ENCODE measurements at regions not wholly inside any gene's neighbourhood (a gene's known extent, or its start where the extent isn't known, plus 50 kb on each side); places are given as distances from the start of the nearest gene placed in this dataset.

- no peak for DNase-seq (ENCODE audit: low read depth, low spot score)
- H3K4me3 ChIP-seq (ENCODE audit: low read depth, low read length), result no peak overlapping the region
- TF ChIP-seq CTCF (IDR thresholded peaks at IDR 0.05; ENCODE audit: low read depth, low read length), result no peak
- CTCF ChIA-PET, result no interaction called here
- H3K27me3 ChIP-seq (ENCODE audit: control insufficient read depth, insufficient read depth, low read length), result peaks cover 7% of the 10 kb centered on the region
- H3K27ac ChIP-seq (ENCODE audit: low read depth, low read length), result no peak overlapping the region
- POLR2A ChIA-PET, result no interaction called here
- peaks cover 2% of the 10 kb centered on the region; the same call in 1 of the 2 replicates for H3K9me3 ChIP-seq (ENCODE audit: control insufficient read depth, insufficient read depth, low read length)
Observed at GRCh38 chr11:19448651-19449050, 207.9 kb upstream of the E2F8 start.

DNA sequence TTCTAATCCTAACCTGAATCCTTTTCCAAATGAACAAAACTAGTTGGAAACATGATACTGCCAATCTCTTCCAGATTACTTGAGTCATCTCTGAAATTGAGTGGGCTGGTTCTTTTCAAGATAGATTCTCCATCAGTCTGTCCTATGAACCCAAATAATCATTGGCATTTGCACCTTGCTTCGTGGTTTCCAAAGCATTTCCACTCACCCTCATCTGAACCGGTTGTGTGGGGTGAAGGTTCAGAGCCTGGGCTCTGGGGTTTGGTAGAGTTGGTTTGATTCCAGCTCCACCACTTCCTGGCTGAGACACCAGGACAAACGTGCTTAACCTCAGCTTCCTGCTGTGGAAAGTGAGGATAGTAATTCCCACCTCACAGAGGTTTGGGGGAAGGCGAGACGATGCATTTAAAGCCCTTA lies 206.4 kb upstream of the E2F8 start:
- ChIA-PET CTCF (no interaction called here), POLR2A (no interaction called here)
- H3K27me3 ChIP-seq (ENCODE audit: control insufficient read depth, insufficient read depth, low read length), result peaks cover 7% of the 10 kb centered on the region
- DNase-seq (ENCODE audit: low read depth, low spot score), result no peak
- peaks cover 2% of the 10 kb centered on the region; the same call in 1 of the 2 replicates for H3K9me3 ChIP-seq (ENCODE audit: control insufficient read depth, insufficient read depth, low read length)
- no peak overlapping the region for H3K4me3 ChIP-seq (ENCODE audit: low read depth, low read length)
- H3K27ac ChIP-seq (ENCODE audit: low read depth, low read length), result no peak overlapping the region
- no peak for TF ChIP-seq CTCF (IDR thresholded peaks at IDR 0.05; ENCODE audit: low read depth, low read length)

DNA sequence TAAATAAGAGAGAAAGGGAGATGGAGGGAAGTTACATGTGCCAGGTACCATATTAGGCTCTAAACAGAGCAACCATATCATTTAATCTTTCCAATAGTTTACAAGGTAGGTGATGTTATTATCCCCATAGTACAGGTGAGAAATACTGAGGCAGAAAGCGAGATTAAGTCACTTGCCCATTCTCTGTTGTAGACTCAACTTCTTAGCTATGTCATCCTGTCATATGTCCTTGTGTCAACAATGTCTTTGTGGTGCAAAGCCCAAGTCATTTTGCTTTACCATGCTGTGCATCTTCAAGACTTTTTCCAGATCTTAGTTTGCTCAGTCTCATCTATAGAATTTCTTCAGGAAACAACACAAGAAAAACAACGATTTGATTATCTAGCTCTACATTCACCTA lies 205.0 kb upstream of the E2F8 start:
- CTCF ChIA-PET, result interaction anchor here (0.8 to 1.9 kb wide), 2 partner anchors 108 to 375 kb away, joined by 3 to 6 read pairs; no protein-coding TSS in a partner anchor
- Histone ChIP-seq H3K9me3 (ENCODE audit: control insufficient read depth, insufficient read depth, low read length) (no peaks in the 10 kb centered on the region), H3K27me3 (ENCODE audit: control insufficient read depth, insufficient read depth, low read length) (peaks cover 3% of the 10 kb centered on the region), H3K4me3 (ENCODE audit: low read depth, low read length) (no peak overlapping the region), H3K27ac (ENCODE audit: low read depth, low read length) (no peak overlapping the region)
- DNase-seq (ENCODE audit: low read depth, low spot score), result no peak
- no peak for TF ChIP-seq CTCF (IDR thresholded peaks at IDR 0.05; ENCODE audit: low read depth, low read length)
- POLR2A ChIA-PET, result no interaction called here

GRCh38 chr11:19444231-19444630 lies 203.5 kb upstream of the E2F8 start:
- no peak overlapping the region for H3K4me3 ChIP-seq (ENCODE audit: low read depth, low read length)
- no peak for TF ChIP-seq CTCF (IDR thresholded peaks at IDR 0.05; ENCODE audit: low read depth, low read length)
- CTCF ChIA-PET, result interaction anchor here (0.7 to 1.9 kb wide), 2 partner anchors 110 to 119 kb away, joined by 3 to 6 read pairs; no protein-coding TSS in a partner anchor
- H3K27ac ChIP-seq (ENCODE audit: low read depth, low read length), result no peak overlapping the region
- no peak for DNase-seq (ENCODE audit: low read depth, low spot score)
- no peaks in the 10 kb centered on the region for H3K9me3 ChIP-seq (ENCODE audit: control insufficient read depth, insufficient read depth, low read length)
- POLR2A ChIA-PET, result no interaction called here
- no peaks in the 10 kb centered on the region for H3K27me3 ChIP-seq (ENCODE audit: control insufficient read depth, insufficient read depth, low read length)

- Histone ChIP-seq H3K4me3 (ENCODE audit: low read depth, low read length) (no peak overlapping the region), H3K27me3 (ENCODE audit: control insufficient read depth, insufficient read depth, low read length) (no peaks in the 10 kb centered on the region), H3K27ac (ENCODE audit: low read depth, low read length) (no peak overlapping the region), H3K9me3 (ENCODE audit: control insufficient read depth, insufficient read depth, low read length) (no peaks in the 10 kb centered on the region)
- no peak for DNase-seq (ENCODE audit: low read depth, low spot score)
- ChIA-PET POLR2A (interaction anchor here (2.0 kb wide), 1 partner anchor 10 kb away, joined by 8 read pairs; no protein-coding TSS in a partner anchor), CTCF (interaction anchor here (1.9 kb wide), 1 partner anchor 10 kb away, joined by 7 read pairs; no protein-coding TSS in a partner anchor)
- TF ChIP-seq CTCF (IDR thresholded peaks at IDR 0.05; ENCODE audit: low read depth, low read length), result no peak
Observed at GRCh38 chr11:19442554-19442910, 201.8 kb upstream of the E2F8 start.
